ENCODE measurements at regions not wholly inside any gene's neighbourhood (a gene's known extent, or its start where the extent isn't known, plus 50 kb on each side); places are given as distances from the start of the nearest gene placed in this dataset.

DNA sequence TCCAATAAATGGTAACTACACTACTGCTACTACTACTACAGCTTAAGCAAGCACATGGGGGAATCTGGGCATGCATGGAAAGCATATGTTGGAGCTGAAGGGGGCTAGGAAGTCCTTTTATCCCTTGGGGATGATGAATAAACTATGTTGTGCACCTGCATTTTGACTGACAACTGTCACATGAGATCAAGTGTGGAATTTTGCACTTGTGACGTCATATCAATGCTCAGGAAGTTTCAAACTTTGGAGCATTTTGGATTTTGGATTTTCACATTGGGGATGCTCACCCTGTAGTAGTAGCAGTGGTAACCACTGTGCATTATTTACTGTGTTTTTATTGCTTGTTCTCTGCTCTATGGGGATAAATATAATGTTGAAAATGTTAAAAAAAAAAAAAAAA, 100.5 kb upstream of the SMAD1 start:
- TF ChIP-seq POLR2A (IDR thresholded peaks at IDR 0.05; ENCODE audit: low read length) (no peak), GATA1 (IDR thresholded peaks at IDR 0.05; ENCODE audit: low read depth, low read length) (no peak)
